HG02571 (cell line): ENCODE measurements at regions not wholly inside any gene's neighbourhood (a gene's known extent, or its start where the extent isn't known, plus 50 kb on each side); places are given as distances from the start of the nearest gene placed in this dataset.
"Not testable (repeated sequence)": the region's sequence is repeated elsewhere in the genome, so short reads cannot be mapped to it uniquely, and the experiment has no call there.

Source experiments
- ATAC-seq: cut with Tn5 transposase; IDR thresholded peaks from one replicate; pipeline ENCODE4 v1.9.1; 2021; ENCODE audit warnings: mild to moderate bottlenecking, moderate library complexity; ENCODE audit not compliant: unreplicated experiment

DNA sequence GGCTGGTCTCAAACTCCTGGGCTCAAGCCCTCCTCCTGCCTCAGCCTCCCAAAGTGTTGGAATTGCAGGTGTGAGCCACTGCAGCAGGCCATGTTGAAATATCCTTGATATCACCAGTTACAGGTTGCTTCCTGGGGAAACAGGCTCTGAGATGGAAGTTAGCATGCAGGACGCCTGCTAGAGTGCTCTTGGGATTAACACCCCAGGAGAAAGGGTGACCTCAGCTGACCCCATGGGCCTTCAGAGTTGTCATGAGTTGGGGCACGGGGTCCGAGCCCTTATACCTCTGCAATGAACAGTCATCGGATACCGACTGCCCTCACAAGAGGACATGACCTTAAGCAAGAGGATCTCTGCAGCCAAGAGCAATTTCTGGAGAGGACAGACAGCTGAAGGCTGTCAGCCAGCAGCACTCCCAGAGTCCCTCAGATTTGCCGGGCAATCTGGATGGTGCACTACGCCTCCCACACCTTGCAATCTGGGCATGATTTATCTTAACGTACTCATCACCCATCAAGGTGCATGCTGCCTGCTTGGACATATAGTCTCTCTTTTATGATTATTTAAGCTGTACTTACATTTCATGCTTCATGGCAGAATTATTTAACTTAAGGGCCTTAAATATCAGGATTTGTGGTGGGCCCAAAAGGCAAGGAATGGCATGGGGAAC, 134.6 kb downstream of the ADSS2 start:
- no peak for ATAC-seq

DNA sequence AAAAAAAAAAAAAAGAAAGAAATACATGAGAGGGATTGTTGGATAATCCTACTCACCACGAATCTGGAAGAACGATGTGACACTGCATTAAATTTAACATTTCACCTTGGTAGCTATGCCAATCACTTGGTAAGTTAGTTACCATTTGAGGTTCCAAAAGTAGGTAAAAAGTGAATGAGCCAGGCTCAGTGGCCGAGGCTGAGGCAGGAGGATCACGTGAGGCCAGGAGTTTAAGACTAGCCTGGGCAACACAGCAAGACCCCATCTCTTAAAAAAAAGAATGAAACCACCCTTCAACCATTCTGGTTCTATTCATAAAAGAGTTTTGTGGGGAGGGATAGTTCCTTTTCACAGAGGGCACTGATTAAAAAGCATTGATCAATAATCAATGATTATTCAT, 133.6 kb downstream of the ADSS2 start:
- no peak for ATAC-seq

DNA sequence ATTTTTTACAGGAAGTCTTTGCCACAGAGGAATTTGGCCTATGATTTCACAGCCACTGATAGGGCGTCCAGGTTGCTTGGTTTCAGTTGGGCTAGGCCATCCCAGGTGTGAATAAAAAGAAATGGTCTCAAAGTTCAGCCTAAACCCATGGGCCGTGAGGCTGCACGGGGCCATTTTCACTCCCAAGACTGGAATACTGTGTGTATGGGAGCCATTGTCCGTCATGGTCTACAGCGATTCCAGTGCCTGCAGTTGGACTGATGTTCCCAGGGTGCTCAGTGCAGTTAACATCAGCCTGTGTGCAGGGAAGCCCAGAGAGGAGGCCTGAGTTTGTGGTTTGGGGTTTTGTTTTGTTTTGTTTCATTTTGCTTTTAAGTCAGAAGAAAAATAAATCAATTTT, 133.2 kb downstream of the ADSS2 start:
- no peak for ATAC-seq

DNA sequence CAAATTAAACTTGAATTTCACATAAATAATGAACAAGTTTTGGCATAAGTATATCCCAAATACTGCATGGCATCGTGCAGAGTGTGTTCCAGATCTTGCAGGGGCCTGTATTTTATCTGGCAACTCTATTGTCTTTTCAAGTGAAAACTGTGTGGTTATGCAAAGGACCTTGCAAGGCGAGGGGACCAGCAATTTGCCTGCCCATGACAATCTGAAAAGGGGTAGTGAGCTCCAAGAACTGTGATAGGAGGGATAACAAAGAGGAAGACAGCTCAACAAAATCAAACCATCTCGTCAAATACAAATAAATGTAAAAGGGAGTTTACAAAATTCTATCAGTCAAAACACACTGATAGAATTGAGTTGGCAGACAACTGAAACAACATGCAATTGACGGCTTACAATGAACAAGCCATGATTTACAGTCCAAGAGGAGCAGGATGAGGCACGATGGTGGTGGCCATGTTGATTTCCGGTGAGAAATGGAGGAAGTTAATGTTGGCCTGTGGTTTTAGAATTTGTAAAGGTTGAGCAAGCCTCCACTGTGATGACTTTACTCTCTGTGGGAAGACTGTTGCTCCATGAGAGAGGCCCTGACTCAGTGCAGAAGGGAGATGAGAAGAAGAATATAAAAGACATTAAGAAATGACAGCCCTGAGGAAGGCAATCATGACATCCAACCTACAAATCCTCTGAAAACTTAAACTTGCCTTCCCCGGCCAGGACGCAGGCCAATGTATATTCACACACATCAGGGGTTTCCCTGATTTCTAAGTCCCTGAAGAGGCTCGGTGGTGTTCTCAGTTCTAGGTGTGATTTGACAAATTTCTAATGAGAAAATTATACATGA, 132.2 kb downstream of the ADSS2 start:
- peak; percentile 55 for ATAC-seq

DNA sequence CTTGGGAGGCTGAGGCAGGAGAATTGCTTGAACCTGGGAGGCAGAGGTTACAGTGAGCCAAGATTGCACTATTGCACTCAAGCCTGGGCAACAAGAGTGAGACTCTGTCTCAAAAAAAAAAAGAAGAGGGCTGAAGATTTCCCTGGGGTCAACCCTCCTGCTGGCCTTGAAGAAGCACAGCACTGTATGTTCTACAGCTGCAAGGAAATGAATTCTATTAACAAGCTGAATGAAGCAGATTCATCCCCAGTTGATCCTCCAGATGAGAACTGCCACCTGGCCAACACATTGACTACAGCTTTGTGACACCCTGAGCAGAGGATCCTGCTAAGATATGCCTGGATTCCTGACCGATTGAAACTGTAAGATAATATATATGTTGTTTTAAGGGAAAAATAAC, 129.5 kb downstream of the ADSS2 start:
- no peak for ATAC-seq

DNA sequence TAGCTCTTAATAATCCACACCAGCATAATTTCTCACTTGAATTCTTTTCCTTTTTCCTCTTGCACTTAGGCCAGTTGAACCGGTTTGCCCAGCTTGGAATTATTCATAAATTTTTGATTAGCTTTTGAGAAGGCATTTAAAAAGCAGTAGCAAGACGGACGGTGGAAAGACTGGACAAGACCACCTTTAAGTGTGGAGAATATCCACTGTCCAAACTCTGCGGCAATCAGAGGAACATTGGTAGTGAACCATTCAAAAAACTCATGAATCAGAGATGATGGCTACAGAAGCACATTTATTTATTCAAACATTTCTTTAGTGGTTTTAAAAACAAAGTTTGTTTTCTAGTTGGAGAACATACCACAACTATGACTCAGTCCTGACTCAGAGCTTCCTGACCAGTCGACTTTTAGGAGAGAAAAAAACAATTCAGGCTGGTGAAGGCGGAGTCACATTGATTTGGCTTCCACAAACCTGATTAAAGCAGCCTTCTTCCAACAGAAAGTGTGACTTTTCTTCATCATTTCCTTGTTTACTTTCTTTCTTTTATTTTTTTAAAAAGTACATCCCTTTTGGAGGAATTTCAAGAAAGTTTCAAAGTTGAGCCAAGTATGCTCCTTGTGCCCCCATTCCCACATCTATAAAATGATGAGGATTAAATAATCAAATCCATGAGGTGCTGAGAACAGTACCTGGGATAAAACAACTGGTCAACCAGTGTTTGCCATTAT, 128.8 kb downstream of the ADSS2 start:
- ATAC-seq, result no peak

DNA sequence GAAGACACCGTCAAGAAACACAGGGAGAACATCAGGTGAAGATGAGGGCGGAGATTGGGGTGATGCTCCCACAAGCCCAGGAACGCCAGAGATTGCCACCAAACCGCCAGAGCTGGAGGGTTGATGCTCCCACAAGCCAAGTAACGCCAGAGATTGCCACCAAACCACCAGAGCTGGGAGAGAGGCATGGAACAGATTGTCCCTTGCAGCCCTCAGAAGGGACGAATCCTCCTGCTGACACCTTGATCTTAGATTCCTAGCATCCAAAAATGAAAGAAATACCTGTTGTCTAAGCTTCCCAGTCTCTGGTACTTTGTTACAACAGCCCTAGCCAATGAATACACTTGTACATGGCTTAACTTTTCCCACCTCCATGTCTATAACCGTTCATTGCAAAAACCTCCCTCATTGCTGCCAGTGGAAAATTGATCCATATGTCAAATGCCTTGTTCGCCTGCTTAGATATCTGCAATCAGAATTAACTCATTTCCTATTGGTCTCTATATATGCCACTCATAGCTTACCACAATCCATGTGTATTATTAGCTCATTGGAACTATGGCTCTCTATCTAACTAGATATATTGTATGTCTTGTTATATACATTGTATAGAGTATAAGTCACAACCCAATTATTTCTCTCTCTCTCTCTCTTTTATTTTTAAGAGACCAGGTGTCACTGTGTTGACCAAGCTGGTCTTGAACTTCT, 127.4 kb downstream of the ADSS2 start:
- ATAC-seq, result no peak

DNA sequence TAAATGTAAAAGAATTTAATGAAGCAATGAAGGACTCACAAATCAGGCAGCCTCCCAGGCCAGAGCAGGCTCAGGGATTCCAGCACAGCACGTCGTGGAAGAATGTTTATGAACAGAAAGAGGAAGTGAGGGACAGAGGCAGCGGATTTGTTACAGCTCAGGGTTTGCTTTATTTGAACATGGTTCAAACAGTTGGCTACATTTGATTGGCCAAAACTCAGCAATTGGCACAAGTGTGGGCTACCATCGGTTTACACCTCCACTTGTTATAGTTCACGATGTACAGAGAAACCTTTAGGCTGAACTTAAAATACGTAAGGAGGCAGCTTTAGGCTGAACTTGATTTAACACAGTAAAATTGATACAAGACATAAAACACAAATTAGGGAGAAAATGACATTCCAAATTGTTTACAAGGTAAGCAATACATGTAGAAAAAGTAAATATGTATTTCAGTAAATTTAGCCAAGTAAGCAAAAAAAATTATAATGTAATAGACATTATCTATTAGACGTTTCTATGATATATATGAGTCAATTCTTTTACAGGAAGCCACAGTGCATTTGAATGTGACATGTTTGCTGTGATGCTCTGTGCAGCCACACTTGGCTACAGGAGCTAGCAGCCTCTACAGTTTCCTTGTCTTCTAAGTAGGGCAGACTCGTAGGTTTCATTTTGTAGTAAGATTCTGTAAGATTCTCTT, 126.5 kb downstream of the ADSS2 start:
- peak; percentile 78 for ATAC-seq

DNA sequence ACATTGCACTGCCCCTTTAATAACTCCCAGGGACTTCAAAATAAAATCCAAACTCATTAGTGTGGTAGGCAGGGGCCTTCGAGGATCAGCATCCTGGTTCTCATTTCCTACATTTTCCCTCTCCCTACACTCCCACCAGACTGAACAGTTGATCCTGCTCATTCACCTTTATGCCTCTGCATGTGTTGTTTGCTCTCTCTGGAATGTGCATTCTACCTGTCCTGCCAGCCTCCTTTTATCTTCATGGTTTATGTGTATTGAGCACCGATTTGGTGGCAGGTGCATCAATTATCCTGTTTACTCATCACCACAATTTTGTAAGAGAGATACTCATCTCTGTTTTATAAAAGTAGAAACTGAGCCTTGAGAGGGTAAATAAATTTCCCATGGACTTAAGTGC, 125.0 kb downstream of the ADSS2 start:
- ATAC-seq, result no peak

DNA sequence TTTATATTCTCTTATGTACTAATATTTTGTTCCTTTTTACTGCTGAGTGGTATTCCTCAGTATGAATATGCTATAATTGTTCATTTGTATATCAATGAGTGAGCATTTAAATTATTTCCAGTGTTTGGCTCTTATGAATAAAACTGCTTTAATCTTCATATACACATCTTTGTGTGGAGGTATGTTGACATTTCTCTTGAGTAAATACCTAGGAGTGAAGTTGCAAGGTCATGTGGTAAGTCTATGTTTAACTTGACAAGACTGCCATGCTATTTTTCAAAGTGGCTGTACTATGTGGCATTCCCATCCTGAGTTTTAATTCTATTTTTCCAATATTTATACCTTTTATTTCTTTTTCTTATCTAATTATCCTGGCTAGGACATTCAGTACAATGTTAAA, 124.2 kb downstream of the ADSS2 start:
- no peak for ATAC-seq

DNA sequence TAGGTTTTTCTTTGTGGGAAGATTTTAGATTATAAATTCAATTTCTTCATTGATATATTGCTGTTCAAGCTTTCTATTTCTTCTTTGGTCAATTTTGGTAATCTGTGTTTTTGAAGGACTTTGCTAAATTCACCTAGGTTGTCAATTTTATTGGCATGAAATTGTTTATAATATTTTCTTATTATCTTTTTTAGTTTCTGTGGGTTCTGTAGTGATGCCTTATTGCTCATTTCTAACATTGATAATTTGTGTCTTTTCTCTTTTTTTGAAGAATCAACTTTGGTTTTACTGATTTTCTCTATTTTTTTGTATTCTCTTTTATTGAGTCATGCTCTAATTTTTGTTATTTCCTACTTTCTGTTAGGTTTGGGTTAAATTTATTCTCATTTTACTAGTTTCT, 123.2 kb downstream of the ADSS2 start:
- ATAC-seq, result no peak

DNA sequence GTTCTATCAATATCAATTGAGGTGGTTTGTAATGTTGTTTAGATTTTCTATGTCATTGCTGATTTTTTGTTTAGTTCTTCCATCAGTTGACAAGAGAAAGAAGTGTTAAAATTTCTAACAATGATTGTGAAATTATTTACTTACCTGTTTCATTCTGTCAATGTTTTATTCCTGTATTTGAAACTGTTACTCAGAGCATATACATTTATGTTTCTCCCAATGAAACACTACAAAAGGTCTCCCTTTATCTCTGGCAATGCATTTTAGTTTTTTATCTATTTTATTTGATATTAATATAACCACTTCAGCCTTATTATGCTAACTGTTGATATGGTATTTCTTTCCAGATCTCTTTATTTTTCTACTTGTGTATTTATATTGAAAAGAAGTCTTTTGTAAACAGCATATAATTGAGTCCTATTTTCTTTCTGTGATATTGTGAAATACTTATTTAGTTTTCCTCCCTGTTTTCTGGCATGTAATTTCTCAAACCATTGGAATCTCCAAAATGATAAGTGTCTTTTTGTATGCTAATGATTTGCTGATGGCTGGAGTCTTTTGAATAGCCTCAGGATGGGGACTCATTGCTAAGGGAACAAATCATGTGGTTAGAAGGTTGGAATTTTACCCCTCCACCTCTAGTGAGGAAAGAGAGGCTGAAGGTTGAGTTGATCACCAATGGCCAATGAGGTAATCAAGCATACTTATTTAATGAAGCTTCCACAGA, 122.0 kb downstream of the ADSS2 start:
- no peak for ATAC-seq

DNA sequence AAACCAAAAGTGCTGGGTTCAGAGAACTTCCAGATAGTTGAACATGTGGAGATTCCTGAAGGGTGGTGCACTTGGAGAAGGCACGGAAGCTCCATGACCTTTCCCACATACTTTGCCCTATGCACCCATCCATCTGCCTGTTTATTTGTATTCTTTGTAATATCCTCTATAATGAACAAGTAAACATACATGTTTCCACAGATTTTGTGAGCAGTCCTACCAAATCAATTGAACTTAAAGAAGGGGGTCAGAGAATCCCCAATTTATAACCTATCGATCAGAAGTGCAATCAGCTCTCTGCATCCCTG, 121.4 kb downstream of the ADSS2 start:
- ATAC-seq, result no peak

DNA sequence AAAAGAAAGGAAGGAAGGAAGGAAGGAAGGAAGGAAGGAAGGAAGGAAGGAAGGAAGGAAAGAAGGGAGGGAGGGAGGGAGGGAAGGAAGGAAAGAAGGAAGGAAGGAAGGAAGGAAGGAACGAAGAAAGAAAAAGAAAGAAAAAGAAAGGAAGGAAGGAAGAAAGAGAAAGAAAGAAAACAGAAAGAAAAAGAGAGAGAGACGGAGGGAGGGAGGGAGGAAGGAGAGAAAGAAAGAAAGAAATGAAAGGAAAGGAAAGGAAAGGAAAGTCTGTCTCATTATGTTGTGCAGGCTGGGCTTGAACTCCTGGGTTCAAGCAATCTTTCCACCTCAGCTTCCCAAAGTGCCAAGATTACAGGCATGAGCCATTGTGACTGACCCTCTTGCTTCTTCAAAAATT, 118.9 kb downstream of the ADSS2 start:
- not testable (repeated sequence) for ATAC-seq

DNA sequence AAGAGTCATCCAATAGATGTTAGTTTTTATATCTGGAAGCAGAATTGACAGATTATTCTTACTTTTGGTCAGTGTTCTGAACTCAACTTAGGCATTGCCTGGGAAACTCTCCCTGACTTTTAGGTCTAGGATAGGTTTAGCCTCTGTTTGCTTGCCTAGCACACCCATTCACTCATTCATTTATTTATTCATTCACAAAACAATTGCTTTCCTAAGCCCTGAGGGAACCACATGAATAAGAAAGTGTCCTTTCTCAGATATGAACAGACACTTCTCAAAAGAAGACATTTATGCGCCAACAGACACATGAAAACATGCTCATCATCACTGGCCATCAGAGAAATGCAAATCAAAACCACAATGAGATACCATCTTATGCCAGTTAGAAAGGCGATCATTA, 117.4 kb downstream of the ADSS2 start:
- not testable (repeated sequence) for ATAC-seq

DNA sequence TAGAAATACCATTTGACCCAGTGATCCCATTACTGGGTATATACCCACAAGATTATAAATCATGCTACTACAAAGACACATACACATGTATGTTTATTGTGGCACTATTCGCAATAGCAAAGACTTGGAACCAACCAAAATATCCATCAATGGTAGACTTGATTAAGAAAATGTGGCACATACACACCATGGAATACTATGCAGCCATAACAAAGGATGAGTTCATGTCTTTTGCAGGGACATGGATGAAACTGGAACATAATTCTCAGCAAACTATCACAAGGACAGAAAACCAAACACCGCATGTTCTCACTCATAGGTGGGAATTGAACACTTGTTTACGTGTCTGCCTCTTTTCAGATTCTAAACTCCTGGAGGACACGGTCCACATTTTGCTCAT, 116.9 kb downstream of the ADSS2 start:
- ATAC-seq, result not testable (repeated sequence)

DNA sequence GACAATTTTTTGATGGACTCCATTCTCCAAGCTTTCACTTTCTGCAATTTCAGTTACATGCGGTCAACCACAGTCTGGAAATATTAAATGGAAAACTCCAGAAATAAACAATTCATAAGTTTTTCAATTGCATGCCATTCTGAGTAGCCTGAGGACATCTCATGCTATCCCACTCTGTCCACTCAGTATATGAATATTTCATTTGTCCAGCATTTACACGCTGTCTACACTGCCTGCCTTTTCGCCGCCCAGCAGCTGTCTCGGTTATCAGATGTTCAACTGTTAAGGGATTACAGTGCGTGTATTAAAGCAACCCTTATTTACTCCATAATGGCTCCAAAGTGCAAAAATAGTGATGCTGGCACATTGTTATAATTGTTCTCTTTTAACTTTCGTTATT, 116.3 kb downstream of the ADSS2 start:
- ATAC-seq, result no peak

DNA sequence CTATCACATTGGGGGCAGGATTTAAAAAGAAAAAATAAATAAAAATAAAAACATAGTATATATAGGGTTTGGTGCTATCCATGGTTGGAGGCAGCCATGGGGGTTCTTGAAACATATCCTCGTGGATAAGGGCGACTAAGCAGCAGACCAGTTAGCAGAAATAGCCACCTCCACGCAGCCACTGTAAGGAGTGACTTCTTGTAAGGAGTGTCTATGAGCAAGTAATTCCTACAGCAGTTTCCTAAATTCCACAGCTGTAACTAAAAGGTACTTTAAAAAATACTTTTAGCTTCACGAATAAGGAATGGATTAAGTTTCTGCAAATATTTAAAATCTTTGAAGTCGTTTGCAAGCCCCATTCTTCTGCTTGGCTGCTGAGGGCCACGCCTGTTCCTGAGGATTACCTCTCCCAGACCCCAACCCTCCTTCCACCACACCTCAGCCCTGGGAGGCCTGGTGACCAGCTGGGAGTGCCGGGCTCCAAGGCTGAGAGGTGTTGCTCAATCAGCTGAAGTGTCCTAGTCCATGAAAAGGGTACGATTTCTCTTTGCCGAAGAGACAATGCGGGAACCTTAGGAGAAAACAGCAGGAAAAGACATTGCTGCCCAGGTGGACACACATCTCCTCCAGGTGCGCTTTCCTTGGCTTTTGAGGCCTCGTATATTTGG, 115.3 kb downstream of the ADSS2 start:
- ATAC-seq, result no peak

DNA sequence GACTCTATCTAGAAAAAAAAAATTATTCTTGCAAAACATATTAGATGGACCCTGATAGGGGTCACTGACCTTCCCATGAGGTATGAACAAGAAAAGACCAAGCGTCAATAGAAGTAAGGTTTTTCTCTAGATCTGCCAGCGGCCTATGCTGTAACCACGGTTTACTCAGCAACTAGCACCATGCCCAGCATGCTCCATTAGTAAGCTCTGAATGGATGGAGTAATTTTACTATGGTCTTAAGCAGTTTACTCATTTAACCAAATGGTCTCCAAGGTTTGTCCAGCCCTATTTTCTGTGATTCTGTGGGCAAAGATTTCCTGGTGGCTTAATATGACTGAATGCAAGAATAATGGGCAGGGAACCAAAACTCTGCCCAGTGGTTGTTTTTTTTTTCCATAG, 113.9 kb downstream of the ADSS2 start:
- no peak for ATAC-seq
